Neural cell (in vitro differentiated cells): ENCODE measurements at regions not wholly inside any gene's neighbourhood (a gene's known extent, or its start where the extent isn't known, plus 50 kb on each side); places are given as distances from the start of the nearest gene placed in this dataset.

Experiments used
- POLR2AphosphoS5 ChIP-seq: IDR thresholded peaks from 2 replicates; pipeline ENCODE4 v1.6.1; 2012
- TF ChIP-seq, protein P1 (sequence below): fragments of 450-650 bp; IDR thresholded peaks from 2 replicates; pipeline ENCODE4 v1.5.1; 2014; ENCODE audit warnings: antibody characterized with exemption, mild to moderate bottlenecking, moderate library complexity; ENCODE audit not compliant: poor library complexity, severe bottlenecking

DNA sequence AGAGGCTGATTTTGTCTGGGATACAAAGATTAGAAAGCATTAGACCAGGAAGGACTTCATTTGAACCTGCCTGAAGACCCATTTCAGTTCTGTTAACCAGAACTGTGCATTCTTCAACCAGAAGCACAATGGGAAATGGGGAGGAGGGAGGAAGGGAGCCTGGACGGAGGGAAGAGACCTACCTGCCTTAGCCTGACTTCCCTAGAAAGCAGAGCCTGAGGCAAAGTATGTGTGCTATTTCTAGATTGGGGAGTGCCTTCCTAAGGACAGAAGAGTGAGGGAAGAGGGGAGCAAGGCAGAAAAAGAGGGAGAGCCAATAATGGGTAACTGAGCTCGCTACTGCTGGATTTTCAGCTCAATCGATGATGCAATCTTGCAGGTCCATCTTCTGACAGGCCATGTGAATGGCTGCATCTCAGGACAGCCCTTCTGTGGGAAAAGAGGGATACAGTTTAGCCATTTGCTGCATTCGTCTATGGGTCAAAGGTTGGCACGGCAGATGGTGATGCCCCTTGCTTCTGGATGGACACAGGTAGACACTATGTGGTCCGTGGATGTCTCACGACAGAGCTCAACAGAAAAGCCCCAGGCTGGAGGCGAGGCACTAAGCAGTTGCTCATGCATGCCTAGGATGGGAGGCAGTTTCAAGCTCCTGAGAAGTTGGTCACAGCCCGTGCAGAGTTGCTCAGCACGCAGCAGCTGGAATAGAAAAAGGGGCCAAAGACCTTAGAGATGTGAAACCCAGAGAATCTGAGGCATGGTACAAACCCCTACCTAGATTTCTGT is 78.8 kb upstream of the UBL3 start:
- TF ChIP-seq, protein P1, sequence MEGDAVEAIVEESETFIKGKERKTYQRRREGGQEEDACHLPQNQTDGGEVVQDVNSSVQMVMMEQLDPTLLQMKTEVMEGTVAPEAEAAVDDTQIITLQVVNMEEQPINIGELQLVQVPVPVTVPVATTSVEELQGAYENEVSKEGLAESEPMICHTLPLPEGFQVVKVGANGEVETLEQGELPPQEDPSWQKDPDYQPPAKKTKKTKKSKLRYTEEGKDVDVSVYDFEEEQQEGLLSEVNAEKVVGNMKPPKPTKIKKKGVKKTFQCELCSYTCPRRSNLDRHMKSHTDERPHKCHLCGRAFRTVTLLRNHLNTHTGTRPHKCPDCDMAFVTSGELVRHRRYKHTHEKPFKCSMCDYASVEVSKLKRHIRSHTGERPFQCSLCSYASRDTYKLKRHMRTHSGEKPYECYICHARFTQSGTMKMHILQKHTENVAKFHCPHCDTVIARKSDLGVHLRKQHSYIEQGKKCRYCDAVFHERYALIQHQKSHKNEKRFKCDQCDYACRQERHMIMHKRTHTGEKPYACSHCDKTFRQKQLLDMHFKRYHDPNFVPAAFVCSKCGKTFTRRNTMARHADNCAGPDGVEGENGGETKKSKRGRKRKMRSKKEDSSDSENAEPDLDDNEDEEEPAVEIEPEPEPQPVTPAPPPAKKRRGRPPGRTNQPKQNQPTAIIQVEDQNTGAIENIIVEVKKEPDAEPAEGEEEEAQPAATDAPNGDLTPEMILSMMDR = no peak
- no peak for TF ChIP-seq POLR2AphosphoS5
